Endothelial cell of umbilical vein (primary cell): ENCODE measurements at regions not wholly inside any gene's neighbourhood (a gene's known extent, or its start where the extent isn't known, plus 50 kb on each side); places are given as distances from the start of the nearest gene placed in this dataset.

Experiments
- BruUV-seq: library from RNA; stranded (reverse); fragments of 400-500 nt; replicated peaks from 2 replicates; lab custom pipeline; 2021; lab: Mats Ljungman, UMichigan
- CTCF ChIA-PET: fragments of 300-600, 350-600 bp; sonication (Branson Sonifier 250); formaldehyde crosslinking; loops from one replicate; lab custom pipeline; 2021; ENCODE audit warnings: antibody characterized with exemption, inconsistent platforms; lab: Charles Lee
- POLR2A ChIA-PET: fragments of 300-600, 350-600 bp; sonication (Branson Sonifier 250); formaldehyde crosslinking; loops from one replicate; lab custom pipeline; 2021; ENCODE audit warnings: antibody characterized with exemption, inconsistent platforms; lab: Charles Lee
- DNase-seq: peaks from one replicate; pipeline ENCODE4 v3.0.0-alpha.2; 2011; ENCODE audit warnings: low read depth, low spot score
- FAIRE-seq: peaks from 2 replicates; lab custom pipeline; 2011; peaks lifted over from hg19 to GRCh38; lab: Jason Lieb, UNC
- H2AFZ ChIP-seq: 2 replicates; pipeline ENCODE4 v1.6.0; 2012; ENCODE audit warnings: low read depth, low read length, control low read depth, inconsistent platforms
- H3K27ac ChIP-seq: 2 replicates; pipeline ENCODE4 v1.5.1; 2011; ENCODE audit warnings: low read depth, mild to moderate bottlenecking, control low read depth, low read length, moderate library complexity; ENCODE audit not compliant: insufficient read depth
- H3K27me3 ChIP-seq, 2 experiments: 2 replicates each; pipeline versions ENCODE4 v1.6.0 to v1.6.1; 2011; ENCODE audit warnings: low read length in 2 of 2, mixed read lengths in 1 of 2; ENCODE audit not compliant: control insufficient read depth in 2 of 2, insufficient read depth in 2 of 2
- H3K36me3 ChIP-seq, 2 experiments: 2 replicates in 1 of 2; 3 replicates in 1 of 2; pipeline ENCODE4 v1.5.1; 2011; ENCODE audit warnings: low read length in 2 of 2, mild to moderate bottlenecking in 1 of 2, moderate library complexity in 1 of 2; ENCODE audit not compliant: control insufficient read depth in 2 of 2, insufficient read depth in 2 of 2; ENCODE audit errors: extremely low read depth in 1 of 2
- H3K4me1 ChIP-seq: 3 replicates; pipeline ENCODE4 v1.5.1; 2011; ENCODE audit warnings: mild to moderate bottlenecking, low read length; ENCODE audit not compliant: control insufficient read depth, insufficient read depth; ENCODE audit errors: extremely low read depth
- H3K4me2 ChIP-seq: 2 replicates; pipeline ENCODE4 v1.6.1; 2011; ENCODE audit warnings: low read length, control low read depth, mixed read lengths; ENCODE audit not compliant: insufficient read depth
- H3K4me3 ChIP-seq, 3 experiments: fragments of 200-600 bp in 1 of 3; sonication (generic), shearing (Covaris generic) in 1 of 3; replicated peaks in 1 of 3; 2 replicates each; pipeline ENCODE4 v1.5.1; 2011 to 2016; ENCODE audit warnings: control low read depth in 3 of 3, low read length in 3 of 3, mild to moderate bottlenecking in 2 of 3, inconsistent platforms in 1 of 3, low read depth in 1 of 3, moderate library complexity in 1 of 3; ENCODE audit not compliant: insufficient read depth in 1 of 3
- H3K79me2 ChIP-seq: 2 replicates; pipeline ENCODE4 v1.6.0; 2012; ENCODE audit warnings: low read length, inconsistent platforms; ENCODE audit not compliant: control insufficient read depth, insufficient read depth
- H3K9ac ChIP-seq: replicated peaks from 2 replicates; pipeline ENCODE3; 2011; ENCODE audit warnings: low read length, control low read depth; ENCODE audit not compliant: insufficient read depth; ENCODE audit errors: extremely low read depth
- H3K9me1 ChIP-seq: replicated peaks from 3 replicates; pipeline ENCODE4 v1.6.0; 2011; ENCODE audit warnings: mild to moderate bottlenecking, low read length; ENCODE audit not compliant: control insufficient read depth, insufficient read depth; ENCODE audit errors: extremely low read depth
- H3K9me3 ChIP-seq: replicated peaks from 2 replicates; pipeline ENCODE4 v1.5.1; 2012; ENCODE audit warnings: low read length, inconsistent platforms; ENCODE audit not compliant: control insufficient read depth, insufficient read depth
- H4K20me1 ChIP-seq: replicated peaks from 2 replicates; pipeline ENCODE3; 2011; ENCODE audit warnings: mild to moderate bottlenecking, low read length; ENCODE audit not compliant: control insufficient read depth, insufficient read depth; ENCODE audit errors: extremely low read depth
- EZH2 ChIP-seq: IDR thresholded peaks from 2 replicates; pipeline ENCODE4 v1.6.1; 2012; ENCODE audit warnings: borderline replicate concordance, low read depth, mild to moderate bottlenecking, moderate library complexity, low read length, inconsistent platforms; ENCODE audit not compliant: severe bottlenecking
- FOS ChIP-seq: IDR thresholded peaks from 2 replicates; pipeline ENCODE4 v1.6.1; 2011; ENCODE audit warnings: mild to moderate bottlenecking, low read length, moderate library complexity, borderline replicate concordance; ENCODE audit not compliant: insufficient read depth
- GATA2 ChIP-seq: IDR thresholded peaks from 2 replicates; pipeline ENCODE4 v1.7.0; 2011; ENCODE audit warnings: low read depth, mild to moderate bottlenecking, moderate library complexity, mixed read lengths, low read length; ENCODE audit not compliant: insufficient read length, insufficient read depth
- JUN ChIP-seq: IDR thresholded peaks from 2 replicates; pipeline ENCODE4 v1.6.1; 2011; ENCODE audit warnings: borderline replicate concordance, low read depth; ENCODE audit not compliant: insufficient read length, insufficient read depth
- MAX ChIP-seq: IDR thresholded peaks from 2 replicates; pipeline ENCODE4 v1.6.1; 2011; ENCODE audit not compliant: insufficient read depth, insufficient read length
- MYC ChIP-seq: IDR thresholded peaks from one replicate; pipeline ENCODE4 v1.6.1; 2011; ENCODE audit warnings: mild to moderate bottlenecking, low read depth, low read length
- POLR2A ChIP-seq: IDR thresholded peaks from 2 replicates; pipeline ENCODE4 v1.6.1; 2012; ENCODE audit warnings: low read depth, mild to moderate bottlenecking, control low read depth, low read length
- POLR2AphosphoS5 ChIP-seq: IDR thresholded peaks from 2 replicates; pipeline ENCODE4 v1.6.1; 2012; ENCODE audit warnings: low read depth, mild to moderate bottlenecking, control low read depth, low read length, moderate library complexity; ENCODE audit not compliant: insufficient read depth
- dilution Hi-C: fragments of 300-500 bp; cut with MboI; formaldehyde crosslinking; loops from one replicate; pipeline ENCODE4 v1.15.0; 2019; ENCODE audit warnings: low sequenced_read_pairs; ENCODE audit not compliant: extremely low pct_ligation_motif_present
- intact Hi-C: fragments of 100-400 bp; cut with micrococcal nuclease; formaldehyde crosslinking; loops from one replicate; pipeline ENCODE4 v1.10.0; 2022
- TF ChIP-seq, protein P1 (sequence below), 2 donors: IDR thresholded peaks; 1 replicate in 1 of 2; 2 replicates in 1 of 2; pipeline ENCODE4 v1.5.1; 2011; ENCODE audit warnings: low read length in 2 of 2, mild to moderate bottlenecking in 2 of 2, moderate library complexity in 2 of 2, control low read depth in 1 of 2, inconsistent platforms in 1 of 2, low read depth in 1 of 2; ENCODE audit not compliant: insufficient read depth in 1 of 2; ENCODE audit errors: extremely low read depth in 1 of 2

- H3K27ac ChIP-seq = no peak overlapping the region
- H2AFZ ChIP-seq = no peak overlapping the region
- H3K36me3 ChIP-seq = no peaks in the 10 kb centered on the region
- CTCF ChIA-PET = no interaction called here
- no peak overlapping the region for H3K4me3 ChIP-seq
- H3K79me2 ChIP-seq = no peaks in the 10 kb centered on the region
- intact Hi-C loops (no loop called here), dilution Hi-C loops (no loop called here)
- TF ChIP-seq, protein P1, sequence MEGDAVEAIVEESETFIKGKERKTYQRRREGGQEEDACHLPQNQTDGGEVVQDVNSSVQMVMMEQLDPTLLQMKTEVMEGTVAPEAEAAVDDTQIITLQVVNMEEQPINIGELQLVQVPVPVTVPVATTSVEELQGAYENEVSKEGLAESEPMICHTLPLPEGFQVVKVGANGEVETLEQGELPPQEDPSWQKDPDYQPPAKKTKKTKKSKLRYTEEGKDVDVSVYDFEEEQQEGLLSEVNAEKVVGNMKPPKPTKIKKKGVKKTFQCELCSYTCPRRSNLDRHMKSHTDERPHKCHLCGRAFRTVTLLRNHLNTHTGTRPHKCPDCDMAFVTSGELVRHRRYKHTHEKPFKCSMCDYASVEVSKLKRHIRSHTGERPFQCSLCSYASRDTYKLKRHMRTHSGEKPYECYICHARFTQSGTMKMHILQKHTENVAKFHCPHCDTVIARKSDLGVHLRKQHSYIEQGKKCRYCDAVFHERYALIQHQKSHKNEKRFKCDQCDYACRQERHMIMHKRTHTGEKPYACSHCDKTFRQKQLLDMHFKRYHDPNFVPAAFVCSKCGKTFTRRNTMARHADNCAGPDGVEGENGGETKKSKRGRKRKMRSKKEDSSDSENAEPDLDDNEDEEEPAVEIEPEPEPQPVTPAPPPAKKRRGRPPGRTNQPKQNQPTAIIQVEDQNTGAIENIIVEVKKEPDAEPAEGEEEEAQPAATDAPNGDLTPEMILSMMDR (IDR thresholded peaks at IDR 0.05; ENCODE audit: extremely low read depth in 1 of 2, insufficient read depth in 1 of 2, low read depth in 1 of 2, low read length in 2 of 2) = no peak
- TF ChIP-seq POLR2A = no peak
- TF ChIP-seq FOS = no peak
- no peak for TF ChIP-seq JUN
- no peak for TF ChIP-seq POLR2AphosphoS5
- no peak for TF ChIP-seq GATA2
- no peak for TF ChIP-seq MAX
- no peak for TF ChIP-seq EZH2
- no peak for TF ChIP-seq MYC
- BruUV-seq = no TSS peak
- FAIRE-seq (peak; percentile 8), DNase-seq (no peak)
- H3K9me1 ChIP-seq = no peaks in the 10 kb centered on the region
- H3K27me3 ChIP-seq = no peaks in the 10 kb centered on the region
- H3K4me1 ChIP-seq = no peaks in the 10 kb centered on the region
- H4K20me1 ChIP-seq = no peaks in the 10 kb centered on the region
- POLR2A ChIA-PET = no interaction called here
- H3K9me3 ChIP-seq = no peaks in the 10 kb centered on the region
- no peak overlapping the region for H3K4me2 ChIP-seq
- no peak overlapping the region for H3K9ac ChIP-seq
Measured at GRCh38 chr1:244196571-244197285, 145.6 kb downstream of the ZBTB18 start.
